ENCODE measurements at regions not wholly inside any gene's neighbourhood (a gene's known extent, or its start where the extent isn't known, plus 50 kb on each side); places are given as distances from the start of the nearest gene placed in this dataset.

- intact Hi-C loops (cut with micrococcal nuclease): no loop called here
- no peaks in the 10 kb centered on the region for H3K9me3 ChIP-seq (replicated peaks)
- H3K27me3 ChIP-seq (ENCODE audit: low read depth): peaks cover 6% of the 10 kb centered on the region
- no peak overlapping the region for H3K4me3 ChIP-seq
- H3K27ac ChIP-seq (replicated peaks): no peak overlapping the region
- no peak for TF ChIP-seq CTCF (IDR thresholded peaks at IDR 0.05; ENCODE audit: borderline replicate concordance)
- no peaks in the 10 kb centered on the region for H3K4me1 ChIP-seq
- H3K36me3 ChIP-seq: no peaks in the 10 kb centered on the region
- DNase-seq: no peak
These were observed 186.7 kb downstream of the ARL4C start for GRCh38 chr2:234310166-234310565.

GRCh38 chr2:234309431-234309830, 187.4 kb downstream of the ARL4C start:
- H3K27me3 ChIP-seq (ENCODE audit: low read depth): peaks cover 12% of the 10 kb centered on the region
- no peak overlapping the region for H3K4me3 ChIP-seq
- H3K27ac ChIP-seq (replicated peaks): no peak overlapping the region
- H3K9me3 ChIP-seq (replicated peaks): no peaks in the 10 kb centered on the region
- no peaks in the 10 kb centered on the region for H3K36me3 ChIP-seq
- TF ChIP-seq CTCF (IDR thresholded peaks at IDR 0.05; ENCODE audit: borderline replicate concordance): no peak
- H3K4me1 ChIP-seq: no peaks in the 10 kb centered on the region
- DNase-seq: no peak
- intact Hi-C loops (cut with micrococcal nuclease): no loop called here

GRCh38 chr2:234308813-234309195, 188.1 kb downstream of the ARL4C start:
- no peak for TF ChIP-seq CTCF (IDR thresholded peaks at IDR 0.05; ENCODE audit: borderline replicate concordance)
- Histone ChIP-seq H3K27ac (replicated peaks) (no peak overlapping the region), H3K4me1 (no peaks in the 10 kb centered on the region), H3K4me3 (no peak overlapping the region), H3K36me3 (no peaks in the 10 kb centered on the region), H3K9me3 (replicated peaks) (no peaks in the 10 kb centered on the region), H3K27me3 (ENCODE audit: low read depth) (peaks cover 16% of the 10 kb centered on the region)
- DNase-seq: no peak
- intact Hi-C loops (cut with micrococcal nuclease): no loop called here

GRCh38 chr2:234308073-234308812, 188.6 kb downstream of the ARL4C start:
- no peak for DNase-seq
- intact Hi-C loops (cut with micrococcal nuclease): no loop called here
- Histone ChIP-seq H3K4me1 (no peaks in the 10 kb centered on the region), H3K27ac (replicated peaks) (no peak overlapping the region), H3K4me3 (no peak overlapping the region), H3K27me3 (ENCODE audit: low read depth) (peaks cover 19% of the 10 kb centered on the region), H3K9me3 (replicated peaks) (no peaks in the 10 kb centered on the region), H3K36me3 (no peaks in the 10 kb centered on the region)
- TF ChIP-seq CTCF (IDR thresholded peaks at IDR 0.05; ENCODE audit: borderline replicate concordance): no peak

GRCh38 chr2:234307322-234307961, 189.4 kb downstream of the ARL4C start:
- Histone ChIP-seq H3K27ac (replicated peaks) (no peak overlapping the region), H3K9me3 (replicated peaks) (no peaks in the 10 kb centered on the region), H3K27me3 (ENCODE audit: low read depth) (peaks cover 23% of the 10 kb centered on the region), H3K4me3 (no peak overlapping the region), H3K4me1 (no peaks in the 10 kb centered on the region), H3K36me3 (no peaks in the 10 kb centered on the region)
- intact Hi-C loops (cut with micrococcal nuclease): no loop called here
- TF ChIP-seq CTCF (IDR thresholded peaks at IDR 0.05; ENCODE audit: borderline replicate concordance): no peak
- DNase-seq: no peak
